ENCODE measurements at regions not wholly inside any gene's neighbourhood (a gene's known extent, or its start where the extent isn't known, plus 50 kb on each side); places are given as distances from the start of the nearest gene placed in this dataset.

DNA sequence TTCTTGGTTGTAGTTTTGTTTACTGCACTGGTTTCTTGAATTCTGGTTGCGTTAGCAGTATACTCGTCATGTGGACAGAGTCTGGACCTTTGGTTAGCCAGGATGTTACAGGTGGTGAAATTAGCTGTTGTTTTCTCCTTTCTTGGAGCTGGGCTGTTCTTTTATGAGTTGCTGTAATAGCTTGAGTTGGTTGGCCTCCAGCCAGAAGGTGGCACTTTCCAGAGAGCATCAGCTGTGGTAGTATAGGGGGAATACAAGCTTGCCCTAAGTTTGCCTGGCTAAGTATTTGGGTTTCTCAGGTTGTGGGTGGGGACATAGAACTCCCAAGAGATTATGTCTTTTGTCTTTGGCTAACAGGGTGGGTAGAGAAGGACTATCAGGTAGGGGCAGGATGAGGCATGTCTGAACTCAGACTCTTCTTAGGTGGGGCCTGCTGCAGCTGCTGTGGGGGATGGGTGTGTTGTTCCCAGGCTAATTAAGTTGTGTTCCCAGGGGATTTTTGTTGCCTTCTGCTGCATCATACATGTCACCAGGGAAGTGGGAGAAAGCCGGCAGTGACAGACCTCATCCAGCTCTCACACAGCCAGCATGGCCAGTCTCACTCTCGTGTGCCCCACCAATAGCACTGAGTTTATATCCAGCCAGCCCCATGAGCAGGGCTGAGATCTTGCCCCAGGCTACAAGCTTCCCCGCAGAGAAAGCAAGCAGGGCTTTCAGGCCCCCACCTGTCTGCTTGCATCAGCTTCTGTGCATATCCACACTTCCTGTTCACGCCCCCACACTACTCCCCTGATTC, 246.7 kb upstream of the TPK1 start:
- Histone ChIP-seq H3K36me3 (no peaks in the 10 kb centered on the region), H3K9me3 (no peaks in the 10 kb centered on the region), H3K4me3 (no peak overlapping the region), H3K27me3 (no peaks in the 10 kb centered on the region), H3K27ac (no peak overlapping the region), H3K4me1 (no peaks in the 10 kb centered on the region)
- TF ChIP-seq, protein P1, sequence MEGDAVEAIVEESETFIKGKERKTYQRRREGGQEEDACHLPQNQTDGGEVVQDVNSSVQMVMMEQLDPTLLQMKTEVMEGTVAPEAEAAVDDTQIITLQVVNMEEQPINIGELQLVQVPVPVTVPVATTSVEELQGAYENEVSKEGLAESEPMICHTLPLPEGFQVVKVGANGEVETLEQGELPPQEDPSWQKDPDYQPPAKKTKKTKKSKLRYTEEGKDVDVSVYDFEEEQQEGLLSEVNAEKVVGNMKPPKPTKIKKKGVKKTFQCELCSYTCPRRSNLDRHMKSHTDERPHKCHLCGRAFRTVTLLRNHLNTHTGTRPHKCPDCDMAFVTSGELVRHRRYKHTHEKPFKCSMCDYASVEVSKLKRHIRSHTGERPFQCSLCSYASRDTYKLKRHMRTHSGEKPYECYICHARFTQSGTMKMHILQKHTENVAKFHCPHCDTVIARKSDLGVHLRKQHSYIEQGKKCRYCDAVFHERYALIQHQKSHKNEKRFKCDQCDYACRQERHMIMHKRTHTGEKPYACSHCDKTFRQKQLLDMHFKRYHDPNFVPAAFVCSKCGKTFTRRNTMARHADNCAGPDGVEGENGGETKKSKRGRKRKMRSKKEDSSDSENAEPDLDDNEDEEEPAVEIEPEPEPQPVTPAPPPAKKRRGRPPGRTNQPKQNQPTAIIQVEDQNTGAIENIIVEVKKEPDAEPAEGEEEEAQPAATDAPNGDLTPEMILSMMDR (IDR thresholded peaks at IDR 0.05) = no peak
- TF ChIP-seq POLR2A (IDR thresholded peaks at IDR 0.05) = no peak
- DNase-seq = no peak
- intact Hi-C loops (cut with DNase I; ENCODE audit: low total_unique reads) = no loop called here

DNA sequence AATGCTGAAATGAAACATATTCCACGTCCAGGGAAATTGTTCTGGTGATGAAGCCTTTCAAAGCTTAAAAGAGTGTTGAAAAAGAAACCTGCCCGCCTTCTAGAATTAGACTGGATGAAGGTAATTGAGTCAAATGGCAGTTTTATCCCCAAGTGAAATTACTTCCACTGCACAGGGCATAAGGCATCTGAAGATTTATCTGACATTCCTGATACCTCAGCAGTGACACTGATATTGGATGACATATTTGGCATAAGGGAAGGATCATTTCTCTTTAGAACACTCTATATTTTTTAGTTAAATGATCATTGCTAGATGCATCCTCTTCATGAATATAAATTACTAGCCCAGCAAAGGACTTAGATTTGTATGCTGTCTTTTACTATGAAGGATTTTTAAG, 229.6 kb upstream of the TPK1 start:
- no peak overlapping the region for H3K27ac ChIP-seq
- intact Hi-C loops (cut with DNase I; ENCODE audit: low total_unique reads) = no loop called here
- no peak for TF ChIP-seq POLR2A (IDR thresholded peaks at IDR 0.05)
- TF ChIP-seq, protein P1 (IDR thresholded peaks at IDR 0.05) = no peak
- H3K4me1 ChIP-seq = no peaks in the 10 kb centered on the region
- H3K27me3 ChIP-seq = no peaks in the 10 kb centered on the region
- H3K4me3 ChIP-seq = no peak overlapping the region
- DNase-seq = no peak
- H3K9me3 ChIP-seq = no peaks in the 10 kb centered on the region
- H3K36me3 ChIP-seq = no peaks in the 10 kb centered on the region

DNA sequence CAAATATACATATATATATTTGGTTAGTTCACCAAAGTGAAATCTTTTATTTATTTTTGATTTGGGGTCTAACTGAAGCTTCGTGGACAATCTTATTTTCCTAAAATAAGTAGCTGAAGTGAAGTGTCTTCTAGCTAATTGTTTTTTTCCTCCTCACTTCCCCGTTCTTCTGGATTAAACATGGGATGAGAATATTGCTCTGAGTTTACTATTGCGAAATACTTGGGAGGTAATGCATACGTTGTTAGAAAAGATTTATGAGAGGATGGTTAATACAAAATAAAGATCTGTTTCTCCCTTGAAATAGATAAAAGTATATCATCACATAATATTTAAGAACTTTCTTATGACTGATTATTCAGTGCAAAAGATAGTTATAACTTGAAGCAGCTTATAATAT, 228.3 kb upstream of the TPK1 start:
- Histone ChIP-seq H3K27ac (no peak overlapping the region), H3K4me1 (no peaks in the 10 kb centered on the region), H3K9me3 (no peaks in the 10 kb centered on the region), H3K4me3 (no peak overlapping the region), H3K36me3 (no peaks in the 10 kb centered on the region), H3K27me3 (no peaks in the 10 kb centered on the region)
- TF ChIP-seq, protein P1 (IDR thresholded peaks at IDR 0.05) = no peak
- no peak for TF ChIP-seq POLR2A (IDR thresholded peaks at IDR 0.05)
- no peak for DNase-seq
- intact Hi-C loops (cut with DNase I; ENCODE audit: low total_unique reads) = no loop called here

DNA sequence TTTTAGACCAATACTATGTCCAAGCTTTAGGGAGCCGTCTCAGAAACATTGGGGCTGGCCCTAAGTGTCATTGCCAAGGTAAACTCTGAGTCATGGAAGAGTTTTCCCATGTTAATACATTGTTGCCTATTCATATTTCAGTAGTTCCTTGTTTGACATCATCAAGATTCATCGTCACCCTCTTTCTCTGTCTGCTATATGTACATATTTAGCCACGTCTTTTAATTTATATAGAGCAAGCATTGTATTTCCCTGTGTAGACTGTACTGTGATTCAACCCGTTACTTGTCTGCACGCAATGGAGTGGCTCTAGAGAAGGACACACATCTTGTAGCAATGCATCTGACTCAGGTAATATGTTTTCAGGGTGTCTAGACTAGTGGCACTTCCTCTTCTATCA, 217.9 kb upstream of the TPK1 start:
- no peak for DNase-seq
- H3K9me3 ChIP-seq = no peaks in the 10 kb centered on the region
- no peak overlapping the region for H3K27ac ChIP-seq
- no peaks in the 10 kb centered on the region for H3K27me3 ChIP-seq
- H3K4me1 ChIP-seq = no peaks in the 10 kb centered on the region
- no peaks in the 10 kb centered on the region for H3K36me3 ChIP-seq
- intact Hi-C loops (cut with DNase I; ENCODE audit: low total_unique reads) = no loop called here
- no peak overlapping the region for H3K4me3 ChIP-seq
- TF ChIP-seq, protein P1 (IDR thresholded peaks at IDR 0.05) = no peak
- TF ChIP-seq POLR2A (IDR thresholded peaks at IDR 0.05) = no peak

DNA sequence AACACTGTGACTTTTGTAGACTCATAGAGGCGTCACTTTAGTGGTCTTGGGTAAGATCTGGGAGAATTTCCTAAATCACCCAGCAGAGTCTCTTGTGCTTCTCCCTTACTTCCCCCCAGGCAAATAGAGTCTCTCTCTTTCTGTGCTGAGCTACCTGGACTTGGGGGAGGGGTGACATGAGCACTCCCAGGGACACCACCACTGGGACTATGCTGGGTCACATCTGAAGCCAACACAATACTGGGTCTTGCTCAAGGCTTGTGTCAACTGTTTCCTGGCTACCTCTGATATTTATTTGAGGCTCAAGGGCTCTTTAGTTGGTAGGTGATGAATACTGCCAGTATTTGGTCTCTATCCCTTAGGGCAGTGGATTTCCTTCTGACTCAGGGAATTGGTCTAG, 214.6 kb upstream of the TPK1 start:
- TF ChIP-seq POLR2A (IDR thresholded peaks at IDR 0.05) = no peak
- TF ChIP-seq, protein P1 (IDR thresholded peaks at IDR 0.05) = no peak
- Histone ChIP-seq H3K27ac (no peak overlapping the region), H3K4me3 (no peak overlapping the region), H3K4me1 (no peaks in the 10 kb centered on the region), H3K27me3 (no peaks in the 10 kb centered on the region), H3K36me3 (no peaks in the 10 kb centered on the region), H3K9me3 (no peaks in the 10 kb centered on the region)
- no peak for DNase-seq
- intact Hi-C loops (cut with DNase I; ENCODE audit: low total_unique reads) = no loop called here
